H1 (cell line): ENCODE measurements at regions not wholly inside any gene's neighbourhood (a gene's known extent, or its start where the extent isn't known, plus 50 kb on each side); places are given as distances from the start of the nearest gene placed in this dataset.
"Not testable (repeated sequence)": the region's sequence is repeated elsewhere in the genome, so short reads cannot be mapped to it uniquely, and the experiment has no call there.

Source experiments
- CTCF ChIA-PET: fragments of 300-600 bp; sonication (Branson Sonifier 250); formaldehyde crosslinking; loops from one replicate; lab custom pipeline; 2021; ENCODE audit not compliant: partially characterized antibody; lab: Charles Lee
- POLR2A ChIA-PET: fragments of 300-600 bp; sonication (Branson Sonifier 250); formaldehyde crosslinking; loops from one replicate; lab custom pipeline; 2021; ENCODE audit warnings: inconsistent platforms; ENCODE audit not compliant: partially characterized antibody; lab: Charles Lee
- DNase-seq, 2 experiments: peaks; one replicate each; pipeline versions ENCODE4 v3.0.0 to v3.0.0-alpha.2; 2010 to 2022; ENCODE audit warnings: low spot score in 2 of 2, low read depth in 1 of 2, mixed read lengths in 1 of 2
- FAIRE-seq: peaks from 2 replicates; lab custom pipeline; 2011; peaks lifted over from hg19 to GRCh38; lab: Jason Lieb, UNC
- H2AFZ ChIP-seq: 2 replicates; pipeline ENCODE4 v1.8.1; 2012; ENCODE audit warnings: low read length, inconsistent platforms
- H2AK5ac ChIP-seq: 2 replicates; pipeline ENCODE4 v1.6.1; 2013; ENCODE audit warnings: low read depth, low read length
- H2BK120ac ChIP-seq: replicated peaks from 2 replicates; pipeline ENCODE3; 2013; ENCODE audit warnings: low read depth, low read length, inconsistent platforms
- H2BK12ac ChIP-seq: 2 replicates; pipeline ENCODE4 v1.6.1; 2013; ENCODE audit warnings: low read depth, low read length
- H2BK15ac ChIP-seq: 2 replicates; pipeline ENCODE4 v1.6.1; 2013; ENCODE audit warnings: low read length
- H2BK20ac ChIP-seq: 2 replicates; pipeline ENCODE4 v1.6.1; 2013; ENCODE audit warnings: low read length
- H2BK5ac ChIP-seq: 2 replicates; pipeline ENCODE4 v1.6.1; 2013; ENCODE audit warnings: low read depth, low read length
- H3K14ac ChIP-seq: 2 replicates; pipeline ENCODE4 v1.6.1; 2013; ENCODE audit warnings: inconsistent platforms; ENCODE audit not compliant: insufficient read length
- H3K18ac ChIP-seq: 2 replicates; pipeline ENCODE4 v1.6.1; 2013; ENCODE audit warnings: low read length; ENCODE audit errors: extremely low read depth
- H3K23ac ChIP-seq: 2 replicates; pipeline ENCODE4 v1.6.1; 2013; ENCODE audit warnings: inconsistent platforms; ENCODE audit not compliant: insufficient read length
- H3K23me2 ChIP-seq: 2 replicates; pipeline ENCODE4 v1.6.1; 2013; ENCODE audit warnings: low read depth, low read length
- H3K27ac ChIP-seq: 2 replicates; pipeline ENCODE4 v1.6.1; 2011; ENCODE audit warnings: low read depth, low read length, inconsistent platforms
- H3K27me3 ChIP-seq, 4 experiments: replicated peaks in 1 of 4; 1 replicate in 1 of 4; 2 replicates in 3 of 4; pipeline versions ENCODE4 v1.6.1 to v1.8.1; 2011 to 2013; ENCODE audit warnings: low read length in 3 of 4, mild to moderate bottlenecking in 3 of 4, inconsistent platforms in 2 of 4, mixed read lengths in 2 of 4, moderate library complexity in 1 of 4; ENCODE audit not compliant: control insufficient read depth in 3 of 4, insufficient read depth in 3 of 4; ENCODE audit errors: extremely low read depth in 1 of 4
- H3K36me3 ChIP-seq, 4 experiments: 2 replicates each; pipeline versions ENCODE4 v1.6.1 to v1.8.1; 2011 to 2013; ENCODE audit warnings: mild to moderate bottlenecking in 4 of 4, low read length in 3 of 4, moderate library complexity in 2 of 4, control low read depth in 1 of 4, inconsistent platforms in 1 of 4; ENCODE audit not compliant: insufficient read depth in 4 of 4, control insufficient read depth in 2 of 4
- H3K4ac ChIP-seq: replicated peaks from 2 replicates; pipeline ENCODE3; 2013; ENCODE audit warnings: low read length, low read depth, mixed read lengths, inconsistent platforms; ENCODE audit not compliant: insufficient read length
- H3K4me1 ChIP-seq, 4 experiments: replicated peaks in 1 of 4; 1 replicate in 1 of 4; 2 replicates in 3 of 4; pipeline versions ENCODE4 v1.6.1 to v1.8.1; 2011 to 2013; ENCODE audit warnings: low read length in 3 of 4, inconsistent platforms in 2 of 4, mixed read lengths in 1 of 4; ENCODE audit not compliant: insufficient read depth in 4 of 4, control insufficient read depth in 3 of 4
- H3K4me2 ChIP-seq, 2 experiments: 2 replicates each; pipeline versions ENCODE4 v1.6.1 to v1.8.1; 2011 to 2013; ENCODE audit warnings: low read depth in 2 of 2, low read length in 2 of 2, control low read depth in 1 of 2, inconsistent platforms in 1 of 2, mild to moderate bottlenecking in 1 of 2; ENCODE audit not compliant: insufficient read depth in 1 of 2
- H3K4me3 ChIP-seq, 4 experiments: fragments of 200-600, 300-600 bp in 1 of 4; sonication (generic), shearing (Covaris generic), sonication (Bioruptor Twin) in 1 of 4; 2 replicates each; pipeline versions ENCODE4 v1.5.1 to v1.8.1; 2011 to 2016; ENCODE audit warnings: low read length in 4 of 4, low read depth in 3 of 4, control low read depth in 2 of 4, inconsistent platforms in 2 of 4, mild to moderate bottlenecking in 2 of 4, mixed read lengths in 1 of 4, moderate library complexity in 1 of 4; ENCODE audit not compliant: insufficient read depth in 2 of 4; ENCODE audit errors: extremely low read depth in 1 of 4
- H3K56ac ChIP-seq: replicated peaks from 2 replicates; pipeline ENCODE3; 2013; ENCODE audit warnings: low read depth, mild to moderate bottlenecking, mixed read lengths, low read length, inconsistent platforms; ENCODE audit not compliant: insufficient read length
- H3K79me1 ChIP-seq: 2 replicates; pipeline ENCODE4 v1.6.1; 2013; ENCODE audit warnings: low read depth, low read length, control low read depth
- H3K79me2 ChIP-seq, 2 experiments: 2 replicates each; pipeline versions ENCODE4 v1.6.1 to v1.8.1; 2012 to 2013; ENCODE audit warnings: low read length in 2 of 2, mild to moderate bottlenecking in 2 of 2, inconsistent platforms in 1 of 2; ENCODE audit not compliant: insufficient read depth in 2 of 2, control insufficient read depth in 1 of 2
- H3K9ac ChIP-seq, 4 experiments: replicated peaks in 1 of 4; 1 replicate in 1 of 4; 2 replicates in 3 of 4; pipeline versions ENCODE4 v1.6.1 to v1.8.1; 2011 to 2013; ENCODE audit warnings: low read depth in 3 of 4, low read length in 3 of 4, control low read depth in 2 of 4, mild to moderate bottlenecking in 2 of 4, moderate library complexity in 2 of 4, inconsistent platforms in 1 of 4; ENCODE audit errors: extremely low read depth in 1 of 4
- H3K9me3 ChIP-seq, 2 experiments: 2 replicates each; pipeline versions ENCODE4 v1.6.1 to v1.8.1; 2012 to 2013; ENCODE audit warnings: mild to moderate bottlenecking in 2 of 2, moderate library complexity in 2 of 2, control low read depth in 1 of 2, inconsistent platforms in 1 of 2, low read depth in 1 of 2, low read length in 1 of 2, mixed read lengths in 1 of 2; ENCODE audit not compliant: insufficient read depth in 2 of 2
- H4K20me1 ChIP-seq, 2 experiments: replicated peaks in 1 of 2; 2 replicates each; pipeline versions ENCODE3 to v1.8.1; 2011 to 2013; ENCODE audit warnings: inconsistent platforms in 2 of 2, low read length in 2 of 2, mild to moderate bottlenecking in 1 of 2; ENCODE audit not compliant: insufficient read depth in 2 of 2, control insufficient read depth in 1 of 2
- H4K5ac ChIP-seq: 2 replicates; pipeline ENCODE4 v1.6.1; 2013; ENCODE audit warnings: low read length, low read depth, mixed read lengths, inconsistent platforms; ENCODE audit not compliant: insufficient read length
- H4K8ac ChIP-seq: 2 replicates; pipeline ENCODE4 v1.8.0; 2013; ENCODE audit warnings: mild to moderate bottlenecking, moderate library complexity, low read length, inconsistent platforms; ENCODE audit not compliant: insufficient read depth; ENCODE audit errors: extremely low read depth
- H4K91ac ChIP-seq: replicated peaks from 2 replicates; pipeline ENCODE3; 2013; ENCODE audit warnings: low read length, mixed read lengths, inconsistent platforms; ENCODE audit not compliant: insufficient read length
- WGBS, 2 experiments: shearing (Covaris generic) in 1 of 2; methylation state at CpG; one replicate each; pipeline versions ENCODE4 v1.1.6 to v1.1.7; 2013 to 2015; ENCODE audit warnings: low lambda C conversion rate in 2 of 2, mixed read lengths in 2 of 2, inconsistent platforms in 1 of 2, low coverage in 1 of 2, missing lambda C conversion rate in 1 of 2; ENCODE audit not compliant: insufficient replicate concordance in 2 of 2, insufficient coverage in 1 of 2, insufficient read length in 1 of 2; ENCODE audit errors: extremely low coverage in 1 of 2, missing lambda C conversion rate in 1 of 2; 5-methylcytosine and 5-hydroxymethylcytosine counted together

- H3K23me2 ChIP-seq, H3K9me3 ChIP-seq, H3K4me1 ChIP-seq, H3K79me1 ChIP-seq, H4K5ac ChIP-seq, H4K20me1 ChIP-seq, FAIRE-seq, POLR2A ChIA-PET, H4K91ac ChIP-seq, H3K56ac ChIP-seq, H3K36me3 ChIP-seq, H3K9ac ChIP-seq, H3K18ac ChIP-seq, H3K4ac ChIP-seq, H2AFZ ChIP-seq, H3K14ac ChIP-seq, H2BK5ac ChIP-seq, H3K27ac ChIP-seq, H3K4me2 ChIP-seq, DNase-seq, H3K23ac ChIP-seq, H3K27me3 ChIP-seq, H2AK5ac ChIP-seq, H3K79me2 ChIP-seq, H2BK15ac ChIP-seq, CTCF ChIA-PET, H4K8ac ChIP-seq, H2BK120ac ChIP-seq, H2BK12ac ChIP-seq: not testable (repeated sequence)
- Histone ChIP-seq H2BK20ac (peak overlapping the region; percentile 72; the same call in 1 of the 2 replicates), H3K4me3 (peak overlapping the region in 1 of 4 experiments; percentile 22; a peak in 1 of 8 replicates)
- WGBS, 2 experiments, result 66% methylated on average over 2 of the region's 2 CpGs; no CpG with 5 or more reads in 1 of the 2 experiments
These were observed 151.4 kb upstream of the GK2 start for GRCh38 chr4:79559398-79559797.
